IPS DF 6.9 (cell line): ENCODE measurements at regions not wholly inside any gene's neighbourhood (a gene's known extent, or its start where the extent isn't known, plus 50 kb on each side); places are given as distances from the start of the nearest gene placed in this dataset.

ENCODE experiments used
- DNase-seq: peaks from one replicate; pipeline ENCODE4 v3.0.0-alpha.2; 2013; ENCODE audit warnings: low read depth, low spot score
- H3K27ac ChIP-seq: one replicate; pipeline ENCODE4 v1.5.1; 2013; ENCODE audit warnings: low read length, control low read depth
- H3K27me3 ChIP-seq: 2 replicates; pipeline ENCODE4 v1.6.1; 2013; ENCODE audit warnings: mild to moderate bottlenecking, low read length; ENCODE audit not compliant: control insufficient read depth, insufficient read depth
- H3K36me3 ChIP-seq: 2 replicates; pipeline ENCODE4 v1.6.1; 2013; ENCODE audit warnings: low read length; ENCODE audit not compliant: control insufficient read depth, insufficient read depth
- H3K4me1 ChIP-seq: 2 replicates; pipeline ENCODE4 v1.6.1; 2013; ENCODE audit warnings: low read length; ENCODE audit not compliant: control insufficient read depth, insufficient read depth
- H3K4me3 ChIP-seq: 2 replicates; pipeline ENCODE4 v1.5.1; 2013; ENCODE audit warnings: mild to moderate bottlenecking, low read length
- H3K9me3 ChIP-seq: 2 replicates; pipeline ENCODE4 v1.6.1; 2013; ENCODE audit warnings: low read length, inconsistent platforms; ENCODE audit not compliant: control insufficient read depth, insufficient read depth
- WGBS: extraction: QIAGEN DNeasy Blood & Tissue Kit; methylation state at CpG from one replicate; pipeline ENCODE4 v1.1.7; 2013; ENCODE audit warnings: mixed read lengths, missing lambda C conversion rate; ENCODE audit not compliant: insufficient read length, insufficient coverage; 5-methylcytosine and 5-hydroxymethylcytosine counted together

DNA sequence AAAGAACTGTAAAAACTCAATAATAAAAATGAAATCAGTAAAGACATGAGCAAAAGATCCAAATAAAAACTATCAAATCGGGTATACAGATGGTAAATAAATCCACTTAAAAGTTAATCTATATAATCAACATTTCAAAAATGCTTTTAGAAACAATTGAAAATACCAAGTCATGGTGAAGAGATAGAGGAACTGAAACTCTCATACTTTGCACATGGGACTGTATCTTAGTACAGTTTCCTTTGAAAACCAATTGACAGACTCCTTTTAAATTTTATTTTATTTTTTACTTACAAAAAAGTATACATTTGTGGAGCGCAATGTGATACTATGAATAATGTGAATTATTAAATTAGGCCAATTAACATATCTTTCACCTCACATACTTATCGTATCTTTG, 98.6 kb upstream of the FAR2 start:
- H3K36me3 ChIP-seq = no peaks in the 10 kb centered on the region
- H3K4me1 ChIP-seq = no peaks in the 10 kb centered on the region
- no peaks in the 10 kb centered on the region for H3K9me3 ChIP-seq
- no peak for DNase-seq
- WGBS = no CpG with 5 or more reads among the region's 3 CpGs
- no peak overlapping the region for H3K4me3 ChIP-seq
- no peaks in the 10 kb centered on the region for H3K27me3 ChIP-seq
- no peak overlapping the region for H3K27ac ChIP-seq

DNA sequence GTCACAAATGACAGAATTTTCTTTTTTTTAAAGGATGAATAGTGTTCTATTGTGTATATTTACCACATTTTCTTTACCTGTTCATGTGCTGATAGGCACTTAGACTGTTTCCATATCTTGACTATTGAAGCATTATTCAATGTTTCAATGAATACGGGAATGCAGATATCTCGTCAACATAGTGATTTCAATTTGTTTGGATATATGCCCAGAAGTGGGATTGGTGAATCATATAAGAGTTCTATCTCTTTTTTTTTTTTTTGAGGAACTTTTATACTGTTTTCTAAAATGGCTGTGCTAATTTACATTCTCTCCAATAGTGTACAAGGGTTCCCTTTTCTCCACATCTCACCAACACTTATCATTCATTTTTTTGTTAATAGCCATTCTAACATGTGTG, 97.9 kb upstream of the FAR2 start:
- no peak overlapping the region for H3K4me3 ChIP-seq
- no peaks in the 10 kb centered on the region for H3K4me1 ChIP-seq
- no peak for DNase-seq
- no peak overlapping the region for H3K27ac ChIP-seq
- H3K27me3 ChIP-seq = no peaks in the 10 kb centered on the region
- no CpG with 5 or more reads among the region's 2 CpGs for WGBS
- H3K36me3 ChIP-seq = no peaks in the 10 kb centered on the region
- no peaks in the 10 kb centered on the region for H3K9me3 ChIP-seq

DNA sequence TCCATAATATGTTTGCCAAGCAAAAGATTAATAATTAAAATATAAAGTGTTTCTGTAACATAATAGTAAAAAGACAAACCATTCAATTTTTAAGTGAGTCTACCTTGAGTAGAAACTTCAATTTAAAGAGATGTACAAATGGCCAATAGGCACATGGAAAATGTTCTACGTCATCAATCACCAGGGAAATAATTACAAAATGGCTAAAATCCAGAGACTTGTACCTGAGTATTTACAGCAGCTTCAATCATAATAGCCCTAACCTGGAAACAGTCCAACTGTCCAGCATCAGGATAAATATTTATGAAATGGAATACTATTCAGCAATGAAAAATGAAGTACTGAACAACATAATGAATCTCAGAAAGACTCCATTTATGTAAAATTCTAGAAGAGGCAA, 95.5 kb upstream of the FAR2 start:
- no peaks in the 10 kb centered on the region for H3K27me3 ChIP-seq
- H3K4me1 ChIP-seq = no peaks in the 10 kb centered on the region
- H3K27ac ChIP-seq = no peak overlapping the region
- no CpG with 5 or more reads among the region's 1 CpG for WGBS
- H3K9me3 ChIP-seq = no peaks in the 10 kb centered on the region
- H3K4me3 ChIP-seq = no peak overlapping the region
- H3K36me3 ChIP-seq = no peaks in the 10 kb centered on the region
- DNase-seq = no peak

DNA sequence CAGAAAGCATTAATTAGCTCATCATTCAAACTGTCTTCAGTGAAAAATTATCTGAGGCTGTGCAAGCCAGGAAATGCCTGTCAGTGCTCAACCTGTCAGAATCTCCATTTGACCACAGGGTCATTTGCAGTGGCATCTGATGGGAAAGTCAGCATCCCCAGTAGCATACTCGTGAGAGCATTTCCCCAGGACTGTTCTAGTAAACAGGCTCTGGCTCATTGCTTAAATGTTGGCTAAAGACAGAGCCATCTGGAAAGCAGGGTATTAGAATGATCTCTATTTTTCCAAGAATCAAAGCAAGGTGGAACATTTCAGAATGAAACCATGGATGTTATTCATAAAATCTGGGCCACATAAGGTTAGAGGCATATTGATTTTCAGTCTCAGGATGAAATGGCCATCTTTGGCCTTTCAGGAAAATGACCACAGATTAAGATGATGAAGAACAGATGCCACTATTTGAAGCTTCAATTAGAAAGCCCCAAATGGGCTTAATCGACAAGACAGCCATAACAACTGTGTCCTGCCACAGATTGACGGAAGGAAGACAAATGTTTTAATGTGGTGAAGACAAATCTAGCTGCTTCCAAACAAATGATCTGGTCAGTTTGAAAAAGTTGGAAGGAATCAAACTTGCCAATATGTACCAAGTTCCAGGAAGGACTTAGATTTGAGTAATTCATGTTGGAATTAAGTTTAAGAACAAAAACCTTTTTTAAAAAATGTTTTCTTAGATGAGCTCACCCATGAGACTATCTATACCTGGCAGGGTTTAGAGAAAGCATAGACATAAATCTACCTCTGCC, 94.0 kb upstream of the FAR2 start:
- Histone ChIP-seq H3K9me3 (no peaks in the 10 kb centered on the region), H3K27ac (no peak overlapping the region), H3K4me1 (no peaks in the 10 kb centered on the region), H3K27me3 (no peaks in the 10 kb centered on the region), H3K4me3 (no peak overlapping the region), H3K36me3 (no peaks in the 10 kb centered on the region)
- no CpG with 5 or more reads among the region's 3 CpGs for WGBS
- no peak for DNase-seq

DNA sequence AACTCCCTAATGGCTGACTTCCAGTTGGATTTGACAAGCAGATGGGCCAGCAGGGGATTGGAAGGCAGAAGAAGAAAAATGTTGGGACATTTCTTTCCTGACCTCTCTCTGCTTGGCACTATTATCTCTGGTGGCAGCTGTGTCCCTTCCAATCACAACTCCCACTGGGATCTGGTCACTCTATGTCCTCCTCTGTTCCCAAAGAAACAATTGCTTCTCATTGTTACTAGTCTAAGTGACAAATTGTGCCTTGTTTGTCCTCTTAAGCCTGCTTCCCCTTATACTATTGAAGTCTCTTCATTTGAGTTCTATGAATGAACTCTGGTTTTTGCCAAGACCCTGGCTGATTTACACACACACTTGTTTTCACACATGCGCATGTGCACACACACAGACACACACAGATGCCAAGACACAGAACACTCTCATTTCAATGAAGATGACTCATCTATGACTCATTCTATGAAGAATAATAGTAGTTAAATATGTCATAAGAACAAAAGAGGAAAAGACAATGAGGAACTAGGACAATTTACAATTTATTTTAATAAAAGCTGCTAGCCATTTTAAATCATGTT, 83.0 kb upstream of the FAR2 start:
- no peak overlapping the region for H3K27ac ChIP-seq
- no peaks in the 10 kb centered on the region for H3K27me3 ChIP-seq
- H3K4me3 ChIP-seq = no peak overlapping the region
- H3K4me1 ChIP-seq = no peaks in the 10 kb centered on the region; the same call in 1 of the 2 replicates
- WGBS = no CpG with 5 or more reads among the region's 1 CpG
- H3K9me3 ChIP-seq = no peaks in the 10 kb centered on the region
- H3K36me3 ChIP-seq = no peaks in the 10 kb centered on the region
- no peak for DNase-seq

DNA sequence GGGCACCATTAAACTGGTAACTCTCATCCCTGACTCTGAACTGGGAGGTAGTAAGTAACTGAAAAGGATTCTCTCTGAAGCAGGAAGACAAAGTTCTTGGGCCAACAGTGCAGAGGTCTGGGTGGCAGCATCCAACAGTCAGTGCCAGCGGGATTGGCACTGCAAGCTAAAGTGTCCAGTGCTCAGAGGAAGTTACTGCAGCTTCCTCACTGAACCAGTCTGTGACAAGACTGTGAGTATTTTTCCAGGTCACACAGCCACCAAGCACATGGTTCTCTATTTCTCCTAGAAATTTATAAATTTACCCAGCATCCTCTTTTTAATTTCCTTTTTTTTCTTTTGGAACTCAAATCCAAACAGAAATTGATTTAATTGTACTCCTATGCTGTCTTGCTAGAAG, 81.6 kb upstream of the FAR2 start:
- Histone ChIP-seq H3K9me3 (no peaks in the 10 kb centered on the region), H3K27ac (no peak overlapping the region), H3K36me3 (no peaks in the 10 kb centered on the region), H3K4me3 (no peak overlapping the region), H3K4me1 (no peaks in the 10 kb centered on the region; the same call in 1 of the 2 replicates), H3K27me3 (no peaks in the 10 kb centered on the region)
- DNase-seq = no peak
- no CpG with 5 or more reads among the region's 1 CpG for WGBS

DNA sequence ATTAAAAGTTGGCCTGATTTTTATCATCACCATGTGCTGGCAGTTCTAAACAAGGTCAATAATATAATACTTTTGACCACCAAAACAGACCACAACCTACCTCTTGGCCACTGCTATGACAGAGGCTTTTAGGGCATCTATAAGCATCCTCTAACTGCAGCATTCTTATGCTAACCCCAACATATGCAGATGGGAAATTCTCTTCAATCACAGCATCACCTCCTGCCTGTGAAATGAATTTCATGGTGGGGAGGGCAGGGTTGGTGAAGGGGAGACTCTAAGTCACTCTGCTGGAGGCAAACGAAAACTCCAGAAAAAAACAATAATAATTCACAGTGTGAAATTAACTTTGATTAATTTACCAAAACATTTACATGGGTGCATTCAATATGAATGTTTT, 78.8 kb upstream of the FAR2 start:
- Histone ChIP-seq H3K4me3 (no peak overlapping the region), H3K9me3 (no peaks in the 10 kb centered on the region), H3K4me1 (no peaks in the 10 kb centered on the region; the same call in 1 of the 2 replicates), H3K27me3 (no peaks in the 10 kb centered on the region), H3K36me3 (no peaks in the 10 kb centered on the region), H3K27ac (no peak overlapping the region)
- no peak for DNase-seq
- whole genome bisulfite sequencing = no CpG with 5 or more reads among the region's 1 CpG

DNA sequence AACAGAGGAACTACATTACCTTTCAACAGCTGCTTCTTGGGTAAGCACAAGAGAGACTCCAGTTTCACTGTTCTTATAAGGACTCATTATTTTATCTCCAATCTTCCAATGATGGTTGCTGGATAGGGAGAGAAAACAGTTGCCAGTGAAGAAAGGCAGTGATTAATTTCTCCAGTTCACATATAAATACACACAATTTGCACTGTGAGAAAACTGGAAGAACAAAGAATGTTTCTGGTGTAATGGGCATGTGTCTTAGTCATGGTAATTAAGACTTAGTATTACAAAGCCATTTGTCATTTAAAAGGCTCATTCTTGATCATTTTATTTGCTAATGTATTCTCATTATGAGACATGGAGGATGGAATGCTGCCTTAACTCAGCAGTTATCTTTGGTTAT, 78.0 kb upstream of the FAR2 start:
- no peak overlapping the region for H3K27ac ChIP-seq
- H3K27me3 ChIP-seq = no peaks in the 10 kb centered on the region
- H3K4me1 ChIP-seq = no peaks in the 10 kb centered on the region; the same call in 1 of the 2 replicates
- no peaks in the 10 kb centered on the region for H3K36me3 ChIP-seq
- DNase-seq = no peak
- no peak overlapping the region for H3K4me3 ChIP-seq
- no peaks in the 10 kb centered on the region for H3K9me3 ChIP-seq

DNA sequence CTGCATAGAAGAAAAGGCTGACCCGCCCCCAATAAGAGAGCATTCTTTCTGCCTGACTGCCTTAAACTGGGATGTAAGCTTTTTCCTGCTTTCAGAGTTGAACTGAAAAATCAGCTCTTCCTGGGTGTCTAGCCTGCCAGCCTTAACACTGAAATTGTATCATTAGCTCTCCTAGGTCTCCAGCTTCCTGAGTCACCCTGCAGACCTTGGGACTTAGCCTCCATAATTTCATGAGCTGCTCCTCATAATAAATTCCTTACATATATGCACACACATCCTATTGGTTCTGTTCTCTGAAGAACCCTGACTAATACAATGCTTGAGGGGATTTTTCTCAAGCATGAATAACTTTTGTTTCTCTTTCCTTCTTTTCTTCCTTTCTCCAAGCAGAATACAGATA, 76.4 kb upstream of the FAR2 start:
- H3K27ac ChIP-seq = no peak overlapping the region
- no peaks in the 10 kb centered on the region; the same call in 1 of the 2 replicates for H3K4me1 ChIP-seq
- H3K4me3 ChIP-seq = no peak overlapping the region
- no peaks in the 10 kb centered on the region for H3K27me3 ChIP-seq
- H3K36me3 ChIP-seq = no peaks in the 10 kb centered on the region
- no peak for DNase-seq
- no peaks in the 10 kb centered on the region for H3K9me3 ChIP-seq
- WGBS = no CpG with 5 or more reads among the region's 1 CpG

DNA sequence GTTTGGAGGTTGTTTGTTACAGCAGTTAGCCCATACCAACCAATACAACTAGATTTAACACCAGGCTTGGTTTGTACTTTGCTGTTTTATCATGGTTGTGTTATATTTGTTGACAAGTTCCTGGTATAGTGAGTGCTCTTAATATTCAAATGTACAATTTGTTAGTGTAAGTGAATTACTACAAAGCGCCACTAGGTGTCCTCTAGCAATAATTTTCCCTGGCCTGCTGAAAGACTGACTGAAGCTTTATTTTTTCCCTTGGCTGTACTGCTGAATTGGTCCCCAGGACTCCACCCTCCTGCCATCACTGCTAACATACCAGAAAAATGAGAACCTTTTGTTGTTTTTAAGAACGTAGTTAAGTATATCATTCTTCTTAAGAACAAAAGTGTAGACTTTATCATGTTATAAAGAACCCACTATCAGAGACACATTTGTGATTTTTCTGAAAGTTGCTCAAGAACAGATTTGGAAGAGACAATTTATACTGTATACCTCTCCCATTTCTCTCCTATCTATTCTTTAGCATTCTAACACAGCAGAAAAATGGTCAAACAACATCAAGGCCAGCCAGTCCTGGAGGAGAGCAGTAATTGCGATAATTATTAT, 75.3 kb upstream of the FAR2 start:
- no peak overlapping the region for H3K27ac ChIP-seq
- H3K9me3 ChIP-seq = no peaks in the 10 kb centered on the region
- H3K27me3 ChIP-seq = no peaks in the 10 kb centered on the region
- H3K4me3 ChIP-seq = no peak overlapping the region
- WGBS = no CpG with 5 or more reads among the region's 3 CpGs
- H3K4me1 ChIP-seq = no peaks in the 10 kb centered on the region; the same call in 1 of the 2 replicates
- H3K36me3 ChIP-seq = no peaks in the 10 kb centered on the region
- DNase-seq = no peak

DNA sequence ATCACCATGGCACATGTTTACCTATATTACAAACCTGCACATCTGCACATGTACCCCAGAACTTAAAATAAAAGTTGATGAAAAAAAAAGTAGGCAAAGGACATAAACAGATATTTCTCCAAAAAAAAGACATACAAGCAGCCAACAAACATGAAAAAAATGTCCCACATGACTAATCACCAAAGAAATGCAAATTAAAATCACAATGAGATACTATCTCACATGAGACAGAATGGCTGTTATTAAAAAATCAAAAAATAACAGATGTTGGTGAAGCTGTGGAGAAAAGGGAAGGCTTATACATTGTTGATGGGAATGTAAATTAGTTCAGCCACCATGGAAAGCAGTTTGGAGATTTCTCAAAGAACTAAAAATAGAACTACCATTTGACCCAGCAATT, 68.0 kb upstream of the FAR2 start:
- H3K9me3 ChIP-seq = no peaks in the 10 kb centered on the region
- H3K4me1 ChIP-seq = no peaks in the 10 kb centered on the region
- no peak for DNase-seq
- no peak overlapping the region for H3K27ac ChIP-seq
- H3K27me3 ChIP-seq = no peaks in the 10 kb centered on the region
- no peak overlapping the region for H3K4me3 ChIP-seq
- H3K36me3 ChIP-seq = no peaks in the 10 kb centered on the region
